DND-41 (cell line): ENCODE measurements at regions not wholly inside any gene's neighbourhood (a gene's known extent, or its start where the extent isn't known, plus 50 kb on each side); places are given as distances from the start of the nearest gene placed in this dataset.

Experiments used
- EZH2 ChIP-seq: IDR thresholded peaks from 3 replicates; pipeline ENCODE4 v1.6.1; 2012; ENCODE audit warnings: borderline replicate concordance, low read depth, mild to moderate bottlenecking, moderate library complexity, low read length, inconsistent platforms; ENCODE audit not compliant: severe bottlenecking
- TF ChIP-seq, protein P1 (sequence below): IDR thresholded peaks from 2 replicates; pipeline ENCODE4 v1.5.1; 2012; ENCODE audit warnings: borderline replicate concordance, low read length, moderate library complexity, mild to moderate bottlenecking; ENCODE audit not compliant: poor library complexity, severe bottlenecking; ENCODE audit errors: extremely low read depth

- TF ChIP-seq, protein P1, sequence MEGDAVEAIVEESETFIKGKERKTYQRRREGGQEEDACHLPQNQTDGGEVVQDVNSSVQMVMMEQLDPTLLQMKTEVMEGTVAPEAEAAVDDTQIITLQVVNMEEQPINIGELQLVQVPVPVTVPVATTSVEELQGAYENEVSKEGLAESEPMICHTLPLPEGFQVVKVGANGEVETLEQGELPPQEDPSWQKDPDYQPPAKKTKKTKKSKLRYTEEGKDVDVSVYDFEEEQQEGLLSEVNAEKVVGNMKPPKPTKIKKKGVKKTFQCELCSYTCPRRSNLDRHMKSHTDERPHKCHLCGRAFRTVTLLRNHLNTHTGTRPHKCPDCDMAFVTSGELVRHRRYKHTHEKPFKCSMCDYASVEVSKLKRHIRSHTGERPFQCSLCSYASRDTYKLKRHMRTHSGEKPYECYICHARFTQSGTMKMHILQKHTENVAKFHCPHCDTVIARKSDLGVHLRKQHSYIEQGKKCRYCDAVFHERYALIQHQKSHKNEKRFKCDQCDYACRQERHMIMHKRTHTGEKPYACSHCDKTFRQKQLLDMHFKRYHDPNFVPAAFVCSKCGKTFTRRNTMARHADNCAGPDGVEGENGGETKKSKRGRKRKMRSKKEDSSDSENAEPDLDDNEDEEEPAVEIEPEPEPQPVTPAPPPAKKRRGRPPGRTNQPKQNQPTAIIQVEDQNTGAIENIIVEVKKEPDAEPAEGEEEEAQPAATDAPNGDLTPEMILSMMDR, result no peak
- no peak for TF ChIP-seq EZH2
Observed at GRCh38 chr17:73998249-73998648, 205.2 kb upstream of the RPL38 start.
